Hepatocyte (in vitro differentiated cells): ENCODE measurements at regions not wholly inside any gene's neighbourhood (a gene's known extent, or its start where the extent isn't known, plus 50 kb on each side); places are given as distances from the start of the nearest gene placed in this dataset.

Experiments used
- DNase-seq: peaks from one replicate; pipeline ENCODE4 v3.0.0-alpha.2; 2016; ENCODE audit warnings: low spot score
- H2AFZ ChIP-seq: fragments of 200-600 bp; sonication (generic); 2 replicates; pipeline ENCODE4 v1.6.0; 2016; ENCODE audit warnings: antibody characterized with exemption, mild to moderate bottlenecking
- H3K27ac ChIP-seq: fragments of 200-600 bp; sonication (generic); 2 replicates; pipeline ENCODE4 v1.5.1; 2016; ENCODE audit warnings: mild to moderate bottlenecking
- H3K27me3 ChIP-seq: fragments of 200-600 bp; sonication (generic); 2 replicates; pipeline ENCODE4 v1.6.1; 2016
- H3K36me3 ChIP-seq: fragments of 200-600 bp; sonication (generic); replicated peaks from 2 replicates; pipeline ENCODE4 v1.5.1; 2016; ENCODE audit warnings: low read depth; ENCODE audit not compliant: insufficient read depth
- H3K4me1 ChIP-seq: fragments of 200-600 bp; sonication (generic); 2 replicates; pipeline ENCODE4 v1.5.1; 2016; ENCODE audit warnings: mild to moderate bottlenecking, moderate library complexity; ENCODE audit not compliant: insufficient read depth
- H3K4me2 ChIP-seq: fragments of 200-600 bp; sonication (generic); 2 replicates; pipeline ENCODE4 v1.6.0; 2016
- H3K4me3 ChIP-seq: fragments of 200-600 bp; sonication (generic); 2 replicates; pipeline ENCODE4 v1.5.1; 2016; ENCODE audit warnings: mild to moderate bottlenecking
- H3K79me2 ChIP-seq: fragments of 200-600 bp; sonication (generic); 2 replicates; pipeline ENCODE4 v1.6.0; 2017; ENCODE audit warnings: mild to moderate bottlenecking
- H3K9me2 ChIP-seq: fragments of 200-600 bp; sonication (generic); replicated peaks from 2 replicates; pipeline ENCODE4 v1.6.0; 2017; ENCODE audit warnings: mild to moderate bottlenecking; ENCODE audit not compliant: insufficient read depth
- H3K9me3 ChIP-seq: fragments of 200-600 bp; sonication (generic); 2 replicates; pipeline ENCODE4 v1.5.1; 2016; ENCODE audit warnings: low read depth, mild to moderate bottlenecking
- H4K20me1 ChIP-seq: fragments of 200-600 bp; sonication (generic); 2 replicates; pipeline ENCODE4 v1.6.0; 2016; ENCODE audit warnings: mild to moderate bottlenecking; ENCODE audit not compliant: insufficient read depth, poor library complexity, severe bottlenecking
- EZH2 ChIP-seq: fragments of 200-600 bp; sonication (generic); IDR thresholded peaks from 2 replicates; pipeline ENCODE4 v1.6.1; 2016; ENCODE audit warnings: antibody characterized with exemption, mild to moderate bottlenecking, borderline replicate concordance
- EZH2phosphoT487 ChIP-seq: fragments of 200-600 bp; sonication (generic); IDR thresholded peaks from one replicate; pipeline ENCODE4 v1.6.1; 2018; ENCODE audit warnings: antibody characterized with exemption, mild to moderate bottlenecking, low read depth, moderate library complexity; ENCODE audit not compliant: unreplicated experiment, severe bottlenecking
- WGBS: methylation state at CpG from one replicate; pipeline ENCODE4 v1.1.6; 2016; ENCODE audit warnings: low lambda C conversion rate; ENCODE audit errors: missing lambda C conversion rate; 5-methylcytosine and 5-hydroxymethylcytosine counted together
- TF ChIP-seq, protein P1 (sequence below): fragments of 200-600 bp; sonication (generic); IDR thresholded peaks from 2 replicates; pipeline ENCODE4 v1.5.1; 2016; ENCODE audit warnings: antibody characterized with exemption, mild to moderate bottlenecking; ENCODE audit not compliant: poor library complexity

- no peak overlapping the region for H3K4me2 ChIP-seq
Measured at GRCh38 chr6:21883595-21884328, 290.2 kb downstream of the SOX4 start.

GRCh38 chr6:21885111-21885510, 291.6 kb downstream of the SOX4 start:
- Histone ChIP-seq H2AFZ (no peak overlapping the region), H3K27me3 (no peaks in the 10 kb centered on the region), H3K4me3 (no peak overlapping the region), H3K79me2 (no peaks in the 10 kb centered on the region), H3K27ac (peak overlapping the region; percentile 84), H3K4me1 (peaks cover 31% of the 10 kb centered on the region), H3K9me3 (no peaks in the 10 kb centered on the region), H4K20me1 (no peaks in the 10 kb centered on the region), H3K9me2 (no peaks in the 10 kb centered on the region), H3K4me2 (peak overlapping the region; percentile 36), H3K36me3 (no peaks in the 10 kb centered on the region)
- TF ChIP-seq EZH2phosphoT487: no peak
- no peak for TF ChIP-seq EZH2
- TF ChIP-seq, protein P1, sequence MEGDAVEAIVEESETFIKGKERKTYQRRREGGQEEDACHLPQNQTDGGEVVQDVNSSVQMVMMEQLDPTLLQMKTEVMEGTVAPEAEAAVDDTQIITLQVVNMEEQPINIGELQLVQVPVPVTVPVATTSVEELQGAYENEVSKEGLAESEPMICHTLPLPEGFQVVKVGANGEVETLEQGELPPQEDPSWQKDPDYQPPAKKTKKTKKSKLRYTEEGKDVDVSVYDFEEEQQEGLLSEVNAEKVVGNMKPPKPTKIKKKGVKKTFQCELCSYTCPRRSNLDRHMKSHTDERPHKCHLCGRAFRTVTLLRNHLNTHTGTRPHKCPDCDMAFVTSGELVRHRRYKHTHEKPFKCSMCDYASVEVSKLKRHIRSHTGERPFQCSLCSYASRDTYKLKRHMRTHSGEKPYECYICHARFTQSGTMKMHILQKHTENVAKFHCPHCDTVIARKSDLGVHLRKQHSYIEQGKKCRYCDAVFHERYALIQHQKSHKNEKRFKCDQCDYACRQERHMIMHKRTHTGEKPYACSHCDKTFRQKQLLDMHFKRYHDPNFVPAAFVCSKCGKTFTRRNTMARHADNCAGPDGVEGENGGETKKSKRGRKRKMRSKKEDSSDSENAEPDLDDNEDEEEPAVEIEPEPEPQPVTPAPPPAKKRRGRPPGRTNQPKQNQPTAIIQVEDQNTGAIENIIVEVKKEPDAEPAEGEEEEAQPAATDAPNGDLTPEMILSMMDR: no peak
- 39% methylated on average over 1 of the region's 1 CpG for WGBS
- DNase-seq: no peak

More at GRCh38 chr6:21883595-21884328, 290.2 kb downstream of the SOX4 start:
- WGBS: 80% methylated on average over 5 of the region's 5 CpGs
- H3K4me3 ChIP-seq: no peak overlapping the region
- peaks cover 31% of the 10 kb centered on the region for H3K4me1 ChIP-seq
- no peak for DNase-seq
- H3K79me2 ChIP-seq: no peaks in the 10 kb centered on the region
- peak overlapping the region; percentile 84 for H3K27ac ChIP-seq
- H2AFZ ChIP-seq: no peak overlapping the region
- no peaks in the 10 kb centered on the region for H3K36me3 ChIP-seq
- TF ChIP-seq EZH2phosphoT487 (no peak), EZH2 (no peak)
- TF ChIP-seq, protein P1: no peak
- H3K27me3 ChIP-seq: no peaks in the 10 kb centered on the region
- no peaks in the 10 kb centered on the region for H3K9me3 ChIP-seq
- no peaks in the 10 kb centered on the region for H3K9me2 ChIP-seq
- H4K20me1 ChIP-seq: no peaks in the 10 kb centered on the region

DNA sequence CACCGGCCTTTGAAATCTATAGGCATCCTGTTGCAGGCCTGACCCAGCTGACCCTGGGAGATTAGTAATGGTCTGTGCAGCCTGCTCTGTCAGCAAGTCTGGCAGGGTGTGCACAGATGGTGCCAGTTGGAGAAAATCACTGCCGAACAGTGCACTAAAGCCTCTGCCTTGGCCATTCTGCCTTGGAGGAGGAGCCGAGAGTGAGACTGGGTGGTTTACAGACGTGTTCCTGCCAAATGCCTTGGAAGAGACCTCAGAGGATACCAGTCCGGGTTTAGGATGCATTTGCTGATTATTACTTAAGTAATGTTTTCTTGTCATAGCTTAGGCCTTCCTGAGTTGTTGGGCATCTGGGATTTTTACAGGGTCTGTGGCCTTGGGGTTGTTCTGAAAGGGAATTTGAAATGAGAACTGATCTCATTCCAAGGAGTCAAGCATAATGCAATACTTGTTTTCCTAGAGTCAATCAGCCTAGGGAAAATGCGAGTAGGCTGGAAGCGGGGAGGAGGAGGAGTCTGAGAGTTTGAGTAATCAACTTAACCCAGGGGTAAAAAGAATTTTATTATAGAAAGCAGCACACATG, 292.1 kb downstream of the SOX4 start:
- H3K4me1 ChIP-seq: peaks cover 31% of the 10 kb centered on the region
- H3K9me2 ChIP-seq: no peaks in the 10 kb centered on the region
- WGBS: 37% methylated on average over 7 of the region's 7 CpGs
- no peaks in the 10 kb centered on the region for H4K20me1 ChIP-seq
- no peaks in the 10 kb centered on the region for H3K36me3 ChIP-seq
- DNase-seq: peak; percentile 70
- no peaks in the 10 kb centered on the region for H3K79me2 ChIP-seq
- TF ChIP-seq EZH2phosphoT487: no peak
- no peak for TF ChIP-seq EZH2
- TF ChIP-seq, protein P1: no peak
- H3K9me3 ChIP-seq: no peaks in the 10 kb centered on the region
- H3K4me3 ChIP-seq: no peak overlapping the region
- peak overlapping the region; percentile 10 for H2AFZ ChIP-seq
- peak overlapping the region; percentile 36 for H3K4me2 ChIP-seq
- no peaks in the 10 kb centered on the region for H3K27me3 ChIP-seq
- H3K27ac ChIP-seq: peak overlapping the region; percentile 84
